GM18907 (cell line): ENCODE measurements at regions not wholly inside any gene's neighbourhood (a gene's known extent, or its start where the extent isn't known, plus 50 kb on each side); places are given as distances from the start of the nearest gene placed in this dataset.

Experiments used
- ATAC-seq: cut with Tn5 transposase; IDR thresholded peaks from one replicate; pipeline ENCODE4 v1.9.1; 2021; ENCODE audit warnings: mild to moderate bottlenecking, moderate library complexity; ENCODE audit not compliant: unreplicated experiment

DNA sequence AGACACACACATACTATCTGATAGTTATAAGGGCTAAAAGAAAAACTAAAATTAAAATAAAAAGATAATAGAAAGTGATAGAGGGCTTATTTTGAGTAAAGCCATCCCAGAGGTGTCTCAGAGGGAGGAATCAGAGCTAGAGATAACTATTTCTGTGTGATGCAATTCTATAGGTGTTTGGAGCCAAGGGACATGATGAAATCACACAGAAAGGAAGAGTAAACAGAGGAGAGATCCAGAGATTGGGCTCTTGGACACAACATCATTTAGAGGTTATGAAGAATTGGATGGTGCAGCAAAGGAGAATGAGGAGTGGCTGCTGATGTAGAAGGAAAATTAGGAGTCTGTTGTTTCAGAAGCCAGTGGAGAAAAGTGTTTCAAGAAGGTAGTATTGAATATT, 393.5 kb downstream of the DIRAS2 start:
- ATAC-seq: no peak

DNA sequence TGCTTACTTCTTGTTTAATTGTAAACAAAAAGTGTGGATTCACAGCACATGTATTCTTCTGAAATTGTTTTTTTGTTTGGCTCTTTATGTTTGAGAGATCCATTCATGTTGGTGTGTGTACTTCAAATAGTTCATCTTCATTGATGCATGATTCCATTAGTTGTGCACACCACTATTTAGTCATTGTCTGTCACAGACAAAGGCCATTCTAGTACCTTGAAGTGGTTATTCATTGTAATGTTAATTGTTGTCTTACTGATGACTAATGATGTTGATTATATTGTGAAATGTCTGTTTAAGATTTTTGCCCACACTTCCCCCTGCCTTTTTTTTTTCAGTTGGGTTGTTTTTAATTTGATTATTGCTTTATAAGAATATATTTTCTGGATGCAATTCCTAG, 391.3 kb downstream of the DIRAS2 start:
- no peak for ATAC-seq

- ATAC-seq: no peak
These were observed 386.3 kb downstream of the DIRAS2 start for GRCh38 chr9:90256345-90256744.

DNA sequence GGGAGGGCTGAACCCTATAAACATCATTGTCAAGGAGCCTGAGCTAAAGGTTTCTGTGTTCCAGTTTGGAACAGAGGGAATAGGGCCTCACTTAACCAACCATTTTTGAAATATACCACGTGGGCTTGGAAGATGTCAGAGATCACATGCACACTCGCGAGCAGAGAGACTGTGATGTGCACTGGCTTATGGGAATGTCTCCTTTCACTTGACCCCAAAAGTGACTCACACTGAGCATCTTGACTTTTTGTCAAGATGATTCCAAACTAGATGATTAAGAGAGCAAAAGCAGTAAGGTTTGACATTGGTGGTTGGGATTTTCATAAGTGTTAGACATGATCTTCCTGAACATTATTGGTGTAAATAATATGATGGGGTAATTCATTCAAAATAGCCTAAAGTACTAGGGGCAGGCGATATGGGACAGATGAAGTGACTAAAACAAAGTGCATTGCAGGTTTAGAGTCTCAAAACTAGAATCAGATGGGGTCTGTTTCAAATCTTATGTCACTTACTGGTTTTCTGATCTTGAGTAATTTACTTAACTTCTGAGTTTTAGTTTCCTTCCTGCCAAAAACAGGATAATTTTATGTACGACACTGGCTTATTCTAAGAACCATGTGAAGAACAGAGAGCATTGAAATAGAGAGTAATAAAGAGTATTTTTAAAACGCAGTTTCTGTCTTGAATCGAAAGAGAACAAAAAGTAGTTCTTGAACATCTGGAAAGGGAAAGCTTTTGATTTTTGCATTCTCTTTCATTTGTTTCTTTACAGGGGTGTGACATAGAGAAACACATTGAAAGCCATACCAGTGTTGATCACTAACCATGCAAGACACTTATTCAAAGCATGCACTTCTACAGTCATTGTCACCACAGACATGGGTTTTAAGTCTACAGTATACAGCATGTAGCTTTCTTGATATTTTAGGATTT, 383.0 kb downstream of the DIRAS2 start:
- ATAC-seq: no peak

- ATAC-seq: no peak
These were observed 380.9 kb downstream of the DIRAS2 start for GRCh38 chr9:90261698-90262097.

- no peak for ATAC-seq
These were observed 374.0 kb downstream of the DIRAS2 start for GRCh38 chr9:90268613-90269012.

- no peak for ATAC-seq
These were observed 370.9 kb downstream of the DIRAS2 start for GRCh38 chr9:90271707-90272106.

GRCh38 chr9:90274725-90275124, 367.9 kb downstream of the DIRAS2 start:
- no peak for ATAC-seq

- no peak for ATAC-seq
These were observed 356.7 kb downstream of the DIRAS2 start for GRCh38 chr9:90285946-90286345.

- ATAC-seq: peak; percentile 97
These were observed 354.9 kb downstream of the DIRAS2 start for GRCh38 chr9:90287567-90288274.

GRCh38 chr9:90288275-90288639, 354.4 kb downstream of the DIRAS2 start:
- ATAC-seq: no peak

DNA sequence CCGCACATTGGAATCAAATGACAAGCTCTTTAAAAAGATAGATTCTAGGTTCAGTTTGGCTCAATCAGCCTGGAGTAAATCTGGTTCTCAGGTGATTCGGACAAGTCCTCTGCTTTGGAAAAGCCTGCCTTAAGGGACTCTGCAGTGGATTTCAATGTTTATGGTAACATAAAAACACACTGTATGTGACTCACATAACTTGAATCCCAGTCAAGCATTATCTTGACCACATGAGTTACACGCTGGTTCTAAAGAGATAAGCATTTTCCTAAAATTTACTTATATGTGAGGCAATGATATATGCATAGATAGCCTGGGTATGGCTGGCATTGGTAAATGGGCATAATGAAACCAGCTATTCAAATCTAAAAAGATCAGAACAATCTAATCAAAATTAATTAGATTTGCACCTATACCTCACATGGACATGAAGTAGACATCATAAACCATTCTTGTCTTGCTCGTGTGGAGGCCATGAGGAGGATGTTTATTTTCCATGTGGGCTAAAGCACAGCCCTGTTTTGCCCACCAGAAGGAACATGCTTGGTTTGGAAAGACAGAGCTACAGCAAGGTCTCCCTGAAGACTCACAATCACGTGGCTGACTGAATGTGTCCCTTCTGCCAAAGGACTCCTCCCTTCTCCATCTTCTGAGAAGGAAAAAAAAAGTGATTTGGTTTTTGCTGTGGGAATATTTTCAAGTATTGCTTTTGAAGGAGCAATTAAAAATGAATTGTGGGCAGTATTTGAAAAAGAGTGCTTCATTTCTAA, 351.7 kb downstream of the DIRAS2 start:
- ATAC-seq: no peak

GRCh38 chr9:90296539-90296938, 346.1 kb downstream of the DIRAS2 start:
- ATAC-seq: no peak

DNA sequence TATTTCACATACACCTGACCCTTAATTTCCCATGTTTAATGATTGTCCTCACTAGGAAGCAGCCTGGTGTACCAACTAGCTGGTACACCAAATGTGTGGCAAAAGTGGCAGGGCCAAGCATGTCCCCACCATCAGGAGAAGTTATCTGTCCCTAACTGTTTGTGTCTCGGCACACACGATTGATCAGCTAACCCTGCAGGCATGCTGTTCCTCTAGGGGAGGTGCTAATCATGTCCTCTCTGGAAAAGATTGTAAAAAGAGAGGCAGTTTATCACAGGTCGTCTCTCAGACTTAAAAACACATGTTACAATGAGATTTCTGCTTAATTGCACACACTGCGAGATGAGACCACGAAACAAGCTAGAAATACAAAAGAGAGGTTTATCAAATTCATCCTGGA, 342.7 kb downstream of the DIRAS2 start:
- ATAC-seq: no peak

GRCh38 chr9:90300611-90301276, 341.9 kb downstream of the DIRAS2 start:
- no peak for ATAC-seq

GRCh38 chr9:90301277-90301653, 341.4 kb downstream of the DIRAS2 start:
- ATAC-seq: no peak

DNA sequence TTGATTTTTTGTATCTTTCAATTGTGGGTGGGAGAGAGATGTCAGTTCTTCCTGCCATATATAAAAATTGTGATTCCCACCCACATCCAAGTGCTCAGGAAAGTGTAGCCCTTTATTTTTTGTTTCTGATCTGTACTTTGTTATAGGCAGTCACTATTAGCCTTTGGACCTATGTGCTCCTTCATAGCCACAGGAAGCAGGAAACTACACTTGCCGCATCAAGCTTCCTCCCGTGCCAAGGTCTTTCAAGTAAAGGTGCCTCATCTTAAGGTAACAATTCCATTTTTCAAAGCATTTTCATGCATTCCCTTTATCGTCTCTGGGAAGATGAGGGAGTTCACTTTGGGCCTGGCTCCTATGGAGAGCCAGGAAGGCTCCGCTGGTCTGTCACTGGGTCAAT, 339.0 kb downstream of the DIRAS2 start:
- ATAC-seq: no peak

DNA sequence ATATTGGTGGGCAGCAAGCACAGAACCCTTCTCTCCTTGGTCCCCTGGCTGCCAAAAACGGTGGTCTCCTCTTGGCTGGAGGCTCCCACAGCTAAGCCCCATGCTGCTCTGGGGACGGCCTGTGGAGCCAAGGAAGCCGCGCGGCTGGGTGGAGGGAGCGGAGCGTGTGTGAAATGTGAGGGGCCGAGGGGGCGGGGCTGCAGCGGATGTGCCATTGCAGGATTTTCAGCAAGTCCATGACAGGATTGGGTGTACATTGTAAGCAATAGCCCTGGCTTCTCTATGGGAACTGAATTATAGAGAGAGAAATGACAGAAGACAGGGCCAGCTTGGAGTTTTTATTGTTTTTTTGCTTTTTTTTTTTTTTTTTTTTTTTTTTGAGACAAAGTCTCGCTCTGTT, 336.5 kb downstream of the DIRAS2 start:
- no peak for ATAC-seq

DNA sequence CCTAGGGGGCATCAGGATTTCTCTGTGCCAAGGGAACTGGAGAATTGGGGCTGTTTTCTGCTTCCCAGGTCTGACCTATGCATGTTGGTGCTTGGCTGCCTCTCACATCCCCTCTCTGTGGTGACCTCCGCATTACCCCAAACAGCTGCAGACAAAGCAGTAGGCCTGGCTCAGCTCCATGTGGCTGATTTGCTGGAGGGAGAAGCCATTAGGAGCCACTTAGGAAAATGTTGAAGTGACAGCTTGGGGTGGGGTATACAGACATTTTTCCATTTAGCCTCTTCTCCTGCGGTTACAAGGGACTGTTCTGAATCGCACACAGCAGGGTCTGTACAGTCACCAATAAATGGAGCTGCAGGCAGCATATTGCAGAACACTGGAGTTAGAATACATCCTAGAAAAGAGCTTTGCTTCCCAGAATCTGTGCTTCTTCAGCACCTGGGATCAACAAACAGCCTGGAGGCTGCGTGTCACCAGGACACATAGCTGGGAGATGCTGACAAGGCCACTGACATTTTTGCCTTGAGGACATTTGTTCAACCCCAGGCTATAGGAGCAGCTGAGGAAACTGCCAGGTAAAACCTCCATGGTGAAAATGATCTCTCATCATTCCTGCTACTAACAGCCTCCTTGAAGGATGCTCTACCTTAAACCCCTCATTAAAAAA, 335.3 kb downstream of the DIRAS2 start:
- ATAC-seq: no peak

GRCh38 chr9:90307891-90308290, 334.7 kb downstream of the DIRAS2 start:
- no peak for ATAC-seq
